HAP-1 (cell line): ENCODE measurements at regions not wholly inside any gene's neighbourhood (a gene's known extent, or its start where the extent isn't known, plus 50 kb on each side); places are given as distances from the start of the nearest gene placed in this dataset.

Experiments used
- DNase-seq, 2 experiments: peaks; one replicate each; pipeline ENCODE4 v3.0.0-alpha.2; 2016 to 2020; ENCODE audit warnings: low spot score in 2 of 2
- H3K27me3 ChIP-seq: fragments of 250-450 bp; sonication (Bioruptor Pico); 2 replicates; pipeline ENCODE4 v1.5.1; 2020; ENCODE audit warnings: low read depth, mild to moderate bottlenecking, moderate library complexity
- H3K36me3 ChIP-seq: fragments of 250-450 bp; sonication (Bioruptor Pico); replicated peaks from 2 replicates; pipeline ENCODE4 v1.5.1; 2020; ENCODE audit warnings: mild to moderate bottlenecking
- H3K4me1 ChIP-seq: fragments of 250-450 bp; sonication (Bioruptor Pico); 2 replicates; pipeline ENCODE4 v1.5.1; 2020; ENCODE audit warnings: mild to moderate bottlenecking
- H3K4me3 ChIP-seq: fragments of 250-450 bp; sonication (Bioruptor Pico); 2 replicates; pipeline ENCODE4 v1.5.1; 2020; ENCODE audit warnings: mild to moderate bottlenecking, moderate library complexity
- H3K9me3 ChIP-seq: fragments of 250-450 bp; sonication (Bioruptor Pico); 2 replicates; pipeline ENCODE4 v1.5.1; 2020; ENCODE audit warnings: mild to moderate bottlenecking, moderate library complexity
- in situ Hi-C: fragments of 300-500 bp; cut with MboI; formaldehyde crosslinking; loops from 3 replicates; pipeline ENCODE4 v1.14.3; 2020; ENCODE audit warnings: low sequenced_read_pairs, inconsistent platforms, mixed read lengths

- Histone ChIP-seq H3K9me3 (no peaks in the 10 kb centered on the region), H3K36me3 (no peaks in the 10 kb centered on the region), H3K4me3 (no peak overlapping the region), H3K4me1 (no peaks in the 10 kb centered on the region), H3K27me3 (peaks cover 21% of the 10 kb centered on the region)
- no peak for DNase-seq
- in situ Hi-C loops, result no loop called here
Measured at GRCh38 chr1:2887941-2888855, 86.7 kb upstream of the TTC34 start.

DNA sequence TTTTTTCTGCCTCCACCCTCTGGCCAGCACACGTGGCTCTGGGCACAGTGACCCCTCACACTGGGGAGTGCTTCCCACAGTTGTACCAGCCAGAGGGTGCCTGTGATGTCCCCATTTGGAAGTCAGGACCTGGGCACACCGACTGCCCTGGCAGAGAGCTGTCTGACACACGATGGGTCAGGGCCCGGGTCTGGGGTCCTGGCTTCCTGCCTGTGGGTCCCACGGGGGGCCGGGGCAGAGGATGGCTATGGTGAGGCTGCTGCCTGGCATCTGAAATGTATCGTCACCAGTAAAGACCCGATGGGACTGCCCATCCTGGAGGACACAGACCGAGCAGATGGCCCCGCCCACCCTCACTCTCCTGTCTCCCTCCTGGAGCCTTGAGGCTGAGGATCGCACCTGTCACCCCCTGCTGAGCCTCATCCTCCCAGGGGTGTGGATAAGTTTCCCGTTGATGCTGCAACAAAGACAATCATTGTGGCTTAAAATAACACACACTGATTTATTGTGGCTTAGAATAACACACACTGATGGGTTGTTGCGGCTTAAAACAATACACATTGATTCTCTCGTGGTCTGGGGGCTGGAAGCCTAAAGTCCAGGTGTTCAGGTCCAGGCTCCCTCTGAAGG, 88.8 kb upstream of the TTC34 start:
- no peaks in the 10 kb centered on the region for H3K36me3 ChIP-seq
- no peak overlapping the region for H3K4me3 ChIP-seq
- no peak for DNase-seq
- in situ Hi-C loops, result no loop called here
- H3K4me1 ChIP-seq, result no peaks in the 10 kb centered on the region
- H3K9me3 ChIP-seq, result no peaks in the 10 kb centered on the region
- peaks cover 21% of the 10 kb centered on the region for H3K27me3 ChIP-seq

- Histone ChIP-seq H3K9me3 (no peaks in the 10 kb centered on the region), H3K27me3 (peaks cover 21% of the 10 kb centered on the region), H3K4me1 (no peaks in the 10 kb centered on the region), H3K4me3 (no peak overlapping the region), H3K36me3 (no peaks in the 10 kb centered on the region)
- in situ Hi-C loops, result no loop called here
- no peak for DNase-seq
Measured at GRCh38 chr1:2891923-2892448, 90.5 kb upstream of the TTC34 start.

DNA sequence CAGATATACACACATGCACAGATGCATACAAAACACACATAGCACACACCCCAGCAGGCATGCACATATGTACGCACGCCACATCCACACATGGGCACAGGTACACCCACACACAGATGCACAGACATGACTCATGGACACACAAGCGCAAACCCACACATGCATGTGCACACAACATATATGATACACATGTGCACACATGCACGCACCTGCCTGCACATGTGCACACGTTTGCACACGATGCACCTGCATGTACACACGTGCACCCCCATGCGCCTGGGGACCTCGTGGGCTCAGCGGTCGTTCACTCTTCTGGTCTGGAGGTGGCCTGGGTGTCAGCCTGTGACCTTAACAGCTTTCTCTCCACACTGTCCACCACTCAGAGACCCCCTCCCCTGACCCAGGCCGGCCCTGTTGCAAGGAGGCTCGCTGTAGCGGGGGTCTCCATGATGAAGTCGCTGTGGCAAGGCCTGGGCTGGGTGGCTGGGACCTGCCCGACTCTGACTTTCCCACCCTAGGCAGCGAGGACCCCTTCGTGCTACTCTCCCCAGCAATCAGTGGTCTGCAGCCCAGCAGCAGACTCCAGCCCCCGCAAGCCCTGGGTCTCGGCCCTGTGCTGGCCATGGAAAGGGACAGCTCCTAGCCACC, 92.1 kb upstream of the TTC34 start:
- Histone ChIP-seq H3K4me1 (no peaks in the 10 kb centered on the region), H3K27me3 (peaks cover 21% of the 10 kb centered on the region), H3K9me3 (no peaks in the 10 kb centered on the region), H3K4me3 (no peak overlapping the region), H3K36me3 (no peaks in the 10 kb centered on the region)
- in situ Hi-C loops, result no loop called here
- DNase-seq, result no peak

DNA sequence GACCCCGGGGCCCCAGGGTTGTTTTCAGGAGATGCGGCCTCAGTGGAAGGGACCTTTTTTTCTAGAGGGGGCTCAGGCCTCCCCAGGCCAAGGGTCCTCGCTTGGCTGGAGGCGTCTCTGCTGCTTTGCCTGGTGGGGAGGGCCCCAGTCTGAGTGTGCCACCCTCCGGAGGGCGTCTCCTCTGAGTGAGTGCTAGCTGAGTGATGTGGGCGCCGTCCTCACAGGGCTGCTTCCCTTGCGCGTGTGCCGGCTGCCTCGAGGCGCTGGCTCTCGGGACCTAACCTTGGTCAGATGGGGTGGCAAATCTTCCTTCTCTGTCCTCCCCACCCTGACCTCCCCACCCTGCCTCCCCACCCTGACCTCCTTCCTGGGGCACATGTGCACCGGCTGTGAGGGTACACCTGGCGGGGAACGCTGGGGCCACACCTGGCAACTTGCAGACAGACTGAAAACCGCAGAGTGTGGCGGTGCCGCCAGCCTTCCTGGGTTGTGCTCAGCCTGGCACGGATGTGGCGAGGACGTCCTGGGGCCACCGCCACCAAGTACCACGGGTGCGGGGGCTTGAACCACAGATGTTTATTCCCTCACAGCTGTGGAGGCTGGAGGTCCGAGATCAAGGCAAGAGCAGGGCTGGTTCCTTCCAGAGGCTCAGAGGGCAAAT, 93.0 kb upstream of the TTC34 start:
- Histone ChIP-seq H3K27me3 (peaks cover 18% of the 10 kb centered on the region), H3K4me1 (no peaks in the 10 kb centered on the region)
- in situ Hi-C loops, result no loop called here

GRCh38 chr1:2896824-2897223, 95.3 kb upstream of the TTC34 start:
- no peak overlapping the region for H3K4me3 ChIP-seq
- in situ Hi-C loops, result no loop called here
- H3K27me3 ChIP-seq, result peaks cover under 1% of the 10 kb centered on the region
- no peaks in the 10 kb centered on the region for H3K4me1 ChIP-seq
- no peaks in the 10 kb centered on the region for H3K9me3 ChIP-seq
- H3K36me3 ChIP-seq, result no peaks in the 10 kb centered on the region
- no peak for DNase-seq

More for the DNA sequence above, 93.0 kb upstream of the TTC34 start:
- DNase-seq, result no peak
- H3K4me3 ChIP-seq, result no peak overlapping the region
- H3K36me3 ChIP-seq, result no peaks in the 10 kb centered on the region
- no peaks in the 10 kb centered on the region for H3K9me3 ChIP-seq

- H3K27me3 ChIP-seq, result peaks cover 23% of the 10 kb centered on the region
- in situ Hi-C loops, result loop anchor here (25.0 kb wide), 1 partner anchor 466 kb away; no protein-coding TSS in a partner anchor
- H3K4me3 ChIP-seq, result no peak overlapping the region
- no peaks in the 10 kb centered on the region for H3K36me3 ChIP-seq
- no peaks in the 10 kb centered on the region for H3K4me1 ChIP-seq
- H3K9me3 ChIP-seq, result no peaks in the 10 kb centered on the region
- DNase-seq, result no peak
Measured at GRCh38 chr1:2903226-2903625, 101.7 kb upstream of the TTC34 start.

GRCh38 chr1:2904191-2904590, 102.7 kb upstream of the TTC34 start:
- Histone ChIP-seq H3K4me3 (no peak overlapping the region), H3K9me3 (no peaks in the 10 kb centered on the region), H3K4me1 (no peaks in the 10 kb centered on the region), H3K27me3 (peaks cover 26% of the 10 kb centered on the region), H3K36me3 (no peaks in the 10 kb centered on the region)
- DNase-seq, result no peak
- in situ Hi-C loops, result loop anchor here (25.0 kb wide), 1 partner anchor 467 kb away; no protein-coding TSS in a partner anchor

- Histone ChIP-seq H3K4me1 (no peaks in the 10 kb centered on the region), H3K36me3 (no peaks in the 10 kb centered on the region), H3K27me3 (peaks cover 26% of the 10 kb centered on the region), H3K4me3 (no peak overlapping the region), H3K9me3 (no peaks in the 10 kb centered on the region)
- in situ Hi-C loops, result loop anchor here (25.0 kb wide), 1 partner anchor 468 kb away; no protein-coding TSS in a partner anchor
- DNase-seq, result no peak
Measured at GRCh38 chr1:2905356-2905755, 103.9 kb upstream of the TTC34 start.

GRCh38 chr1:2906085-2906484, 104.6 kb upstream of the TTC34 start:
- no peak overlapping the region for H3K4me3 ChIP-seq
- no peaks in the 10 kb centered on the region for H3K4me1 ChIP-seq
- no peaks in the 10 kb centered on the region for H3K9me3 ChIP-seq
- H3K27me3 ChIP-seq, result peaks cover 26% of the 10 kb centered on the region
- DNase-seq, result no peak
- in situ Hi-C loops, result loop anchor here (25.0 kb wide), 1 partner anchor 469 kb away; no protein-coding TSS in a partner anchor
- no peaks in the 10 kb centered on the region for H3K36me3 ChIP-seq

DNA sequence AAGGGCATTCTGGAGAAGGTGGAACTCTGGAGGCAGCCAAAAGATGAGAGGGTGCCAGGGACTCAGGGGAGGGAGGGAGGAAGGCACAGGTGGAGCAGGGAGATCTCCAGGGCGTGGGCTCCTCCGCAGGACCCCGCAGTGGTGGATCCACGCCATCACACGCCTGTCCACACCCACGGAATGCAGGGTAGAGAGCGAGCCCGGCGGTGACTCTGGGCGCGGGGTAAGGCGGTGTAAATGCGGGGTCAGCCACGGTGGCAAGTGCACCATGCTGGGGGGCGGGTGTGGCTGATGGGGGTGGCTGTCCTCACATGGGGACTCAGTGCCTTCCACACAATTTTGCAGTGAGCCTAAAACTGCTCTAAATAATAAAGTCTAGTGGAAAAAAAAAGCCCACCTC, 105.1 kb upstream of the TTC34 start:
- no peaks in the 10 kb centered on the region for H3K9me3 ChIP-seq
- H3K36me3 ChIP-seq, result no peaks in the 10 kb centered on the region
- H3K27me3 ChIP-seq, result peaks cover 26% of the 10 kb centered on the region
- no peaks in the 10 kb centered on the region for H3K4me1 ChIP-seq
- no peak for DNase-seq
- no peak overlapping the region for H3K4me3 ChIP-seq
- in situ Hi-C loops, result loop anchor here (25.0 kb wide), 1 partner anchor 469 kb away; no protein-coding TSS in a partner anchor

DNA sequence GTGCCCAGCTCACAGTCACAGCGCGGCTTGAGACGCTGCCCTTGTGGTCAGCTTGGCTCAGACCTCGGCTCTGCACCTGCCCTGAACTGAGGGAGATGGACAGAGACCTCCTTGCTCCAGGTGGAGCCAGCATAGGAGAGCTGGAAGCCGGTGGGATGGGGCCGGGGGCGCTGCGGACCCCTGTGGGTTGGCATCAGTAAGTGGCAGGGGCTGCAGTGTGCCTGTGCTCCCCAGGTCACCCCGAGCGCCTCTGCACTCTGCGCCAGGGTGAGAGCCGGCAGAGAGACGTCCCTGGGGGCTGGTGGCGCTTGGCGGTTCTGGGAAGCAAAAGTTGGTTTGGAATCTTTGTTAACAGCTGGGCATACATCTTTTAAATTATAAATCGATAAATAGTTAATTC, 105.6 kb upstream of the TTC34 start:
- H3K9me3 ChIP-seq, result no peaks in the 10 kb centered on the region
- H3K4me1 ChIP-seq, result no peaks in the 10 kb centered on the region
- in situ Hi-C loops, result loop anchor here (25.0 kb wide), 1 partner anchor 470 kb away; no protein-coding TSS in a partner anchor
- H3K4me3 ChIP-seq, result no peak overlapping the region
- DNase-seq, result no peak
- no peaks in the 10 kb centered on the region for H3K36me3 ChIP-seq
- peaks cover 26% of the 10 kb centered on the region for H3K27me3 ChIP-seq

GRCh38 chr1:2908081-2908480, 106.6 kb upstream of the TTC34 start:
- DNase-seq, result no peak
- in situ Hi-C loops, result loop anchor here (25.0 kb wide), 1 partner anchor 471 kb away; no protein-coding TSS in a partner anchor
- no peak overlapping the region for H3K4me3 ChIP-seq

More at GRCh38 chr1:2908081-2908480, 106.6 kb upstream of the TTC34 start:
- Histone ChIP-seq H3K9me3 (no peaks in the 10 kb centered on the region), H3K27me3 (peaks cover 26% of the 10 kb centered on the region), H3K4me1 (no peaks in the 10 kb centered on the region), H3K36me3 (no peaks in the 10 kb centered on the region)
